ENCODE measurements at regions not wholly inside any gene's neighbourhood (a gene's known extent, or its start where the extent isn't known, plus 50 kb on each side); places are given as distances from the start of the nearest gene placed in this dataset.

- H3K9me3 Mint-ChIP-seq = no peaks in the 10 kb centered on the region
- no peak for DNase-seq
- no peak overlapping the region for H3K4me3 Mint-ChIP-seq
- no peaks in the 10 kb centered on the region for H3K27me3 Mint-ChIP-seq
- ChIA-PET CTCF (interaction anchor here (0.6 to 4.9 kb wide), 4 partner anchors 83 to 410 kb away, joined by 3 to 50 read pairs (median 16); no protein-coding TSS in a partner anchor), POLR2A (no interaction called here)
- H3K36me3 Mint-ChIP-seq (ENCODE audit: low read depth) = no peaks in the 10 kb centered on the region
- H3K27ac Mint-ChIP-seq = no peak overlapping the region
- no peaks in the 10 kb centered on the region for H3K4me1 Mint-ChIP-seq
Observed at GRCh38 chr1:201707656-201708055, 121.3 kb upstream of the IPO9 start.

DNA sequence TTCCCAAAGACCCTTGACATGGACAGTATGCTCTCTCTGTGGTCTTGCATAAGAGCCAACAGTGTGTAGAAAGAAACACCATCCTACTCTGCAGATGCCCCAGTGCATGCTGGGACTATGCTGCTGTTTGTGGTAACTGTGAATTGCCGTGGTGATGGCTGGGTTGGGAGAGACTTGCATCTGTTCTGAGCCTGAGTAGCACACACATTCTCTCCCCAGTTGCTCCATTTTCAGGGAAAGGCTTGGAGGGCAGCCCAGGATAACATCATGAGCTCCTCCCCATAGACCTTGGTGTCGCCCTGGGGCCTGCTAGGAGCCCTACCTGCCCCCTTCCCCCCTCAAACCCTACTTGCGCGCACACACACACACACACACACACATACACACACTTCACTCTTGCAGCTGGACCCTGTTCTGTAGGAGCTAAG lies 120.9 kb upstream of the IPO9 start:
- Mint-ChIP-seq H3K27ac (no peak overlapping the region), H3K9me3 (no peaks in the 10 kb centered on the region), H3K27me3 (no peaks in the 10 kb centered on the region), H3K4me1 (no peaks in the 10 kb centered on the region), H3K36me3 (ENCODE audit: low read depth) (no peaks in the 10 kb centered on the region), H3K4me3 (no peak overlapping the region)
- no peak for DNase-seq
- CTCF ChIA-PET = interaction anchor here (0.6 to 4.9 kb wide), 5 partner anchors 15 to 409 kb away, joined by 3 to 50 read pairs (median 11); no protein-coding TSS in a partner anchor
- POLR2A ChIA-PET = no interaction called here

DNA sequence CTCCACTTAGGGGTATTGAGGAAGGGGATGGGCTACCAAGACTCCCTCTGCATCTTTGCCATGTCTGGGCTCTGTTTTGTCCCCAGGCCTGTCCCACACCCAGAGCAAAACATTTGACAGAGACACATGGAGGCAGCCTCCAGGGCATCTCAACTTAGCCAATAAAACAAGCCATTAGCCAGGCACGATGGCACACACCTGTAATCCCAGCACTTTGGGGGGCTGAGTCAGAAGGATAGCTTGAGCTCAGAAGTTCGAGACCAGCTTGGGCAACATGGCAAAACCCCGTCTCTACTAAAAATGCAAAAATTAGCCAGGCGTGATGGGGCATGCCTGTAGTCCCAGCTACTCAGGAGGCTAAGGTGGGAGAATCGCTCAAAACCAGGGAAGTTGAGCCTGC lies 120.3 kb upstream of the IPO9 start:
- POLR2A ChIA-PET = no interaction called here
- H3K9me3 Mint-ChIP-seq = no peaks in the 10 kb centered on the region
- H3K36me3 Mint-ChIP-seq (ENCODE audit: low read depth) = no peaks in the 10 kb centered on the region
- H3K4me3 Mint-ChIP-seq = no peak overlapping the region
- H3K27me3 Mint-ChIP-seq = no peaks in the 10 kb centered on the region
- CTCF ChIA-PET = interaction anchor here (0.8 to 4.9 kb wide), 18 partner anchors 10 to 542 kb away, joined by 3 to 50 read pairs (median 5); no protein-coding TSS in a partner anchor
- no peak overlapping the region for H3K27ac Mint-ChIP-seq
- H3K4me1 Mint-ChIP-seq = peaks cover 2% of the 10 kb centered on the region
- DNase-seq = no peak

- Mint-ChIP-seq H3K27ac (no peak overlapping the region), H3K4me1 (peaks cover 2% of the 10 kb centered on the region), H3K4me3 (no peak overlapping the region), H3K9me3 (no peaks in the 10 kb centered on the region), H3K27me3 (no peaks in the 10 kb centered on the region), H3K36me3 (ENCODE audit: low read depth) (no peaks in the 10 kb centered on the region)
- CTCF ChIA-PET = interaction anchor here (0.7 to 4.9 kb wide), 23 partner anchors 9 to 543 kb away, joined by 3 to 50 read pairs (median 5); no protein-coding TSS in a partner anchor
- POLR2A ChIA-PET = no interaction called here
- peak; percentile 61 for DNase-seq
Observed at GRCh38 chr1:201709564-201710295, 119.2 kb upstream of the IPO9 start.

DNA sequence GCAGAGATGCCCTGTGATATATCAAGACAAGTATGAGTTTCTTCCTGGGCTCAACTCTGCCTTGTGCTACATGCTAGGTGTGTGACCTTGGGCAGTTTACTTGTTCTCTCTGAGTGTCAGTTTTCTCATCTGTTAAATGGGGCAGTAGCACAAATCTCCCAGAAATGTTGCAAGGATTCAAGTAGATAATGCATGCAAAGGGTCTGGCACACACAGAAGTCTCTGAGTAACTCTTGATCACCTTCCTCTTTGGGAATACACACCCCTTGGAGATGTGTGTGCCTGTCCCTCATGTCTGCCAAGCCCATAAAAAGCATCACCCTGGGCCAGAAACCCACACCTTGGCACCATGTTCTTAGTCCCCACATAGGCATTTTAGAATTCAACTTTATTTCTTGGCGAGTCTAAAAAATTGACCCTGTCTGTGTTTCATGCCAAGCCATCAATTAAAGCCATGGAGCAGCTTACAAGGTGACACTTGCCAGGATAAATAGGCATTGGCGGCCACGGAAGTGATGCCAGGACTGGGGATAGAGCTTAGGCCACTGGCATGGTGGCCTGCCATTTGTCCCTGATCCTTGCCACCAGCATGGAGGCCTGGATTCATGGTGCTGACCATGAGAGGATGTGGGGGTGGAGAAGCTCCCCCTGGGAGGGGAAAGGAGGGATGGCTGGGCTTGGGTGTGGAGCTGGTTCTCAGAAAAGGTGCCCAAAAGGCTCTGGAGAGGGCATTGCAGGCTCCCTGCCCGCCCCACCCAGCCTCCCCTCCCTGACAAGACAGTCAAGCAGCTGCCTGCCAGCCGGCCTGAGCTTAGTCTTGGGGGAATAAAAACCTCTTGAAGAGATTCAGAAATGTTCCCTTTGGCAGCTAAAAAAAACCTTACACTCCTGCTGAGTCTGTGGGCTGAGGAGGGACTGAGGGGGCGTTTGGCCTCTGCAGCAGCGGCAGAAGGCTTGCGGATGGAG lies 118.0 kb upstream of the IPO9 start:
- Mint-ChIP-seq H3K4me3 (no peak overlapping the region), H3K9me3 (no peaks in the 10 kb centered on the region), H3K27ac (no peak overlapping the region), H3K4me1 (peaks cover 2% of the 10 kb centered on the region), H3K27me3 (no peaks in the 10 kb centered on the region), H3K36me3 (ENCODE audit: low read depth) (no peaks in the 10 kb centered on the region)
- ChIA-PET CTCF (interaction anchor here (1.3 to 4.9 kb wide), 4 partner anchors 77 to 151 kb away, joined by 6 to 50 read pairs (median 19); no protein-coding TSS in a partner anchor), POLR2A (no interaction called here)
- no peak for DNase-seq

- ChIA-PET POLR2A (no interaction called here), CTCF (interaction anchor here (2.0 to 4.9 kb wide), 3 partner anchors 79 to 152 kb away, joined by 6 to 30 read pairs (median 8); no protein-coding TSS in a partner anchor)
- no peak for DNase-seq
- Mint-ChIP-seq H3K9me3 (no peaks in the 10 kb centered on the region), H3K36me3 (ENCODE audit: low read depth) (no peaks in the 10 kb centered on the region), H3K27ac (no peak overlapping the region), H3K4me1 (peaks cover 2% of the 10 kb centered on the region), H3K27me3 (no peaks in the 10 kb centered on the region), H3K4me3 (no peak overlapping the region)
Observed at GRCh38 chr1:201711811-201712210, 117.1 kb upstream of the IPO9 start.

DNA sequence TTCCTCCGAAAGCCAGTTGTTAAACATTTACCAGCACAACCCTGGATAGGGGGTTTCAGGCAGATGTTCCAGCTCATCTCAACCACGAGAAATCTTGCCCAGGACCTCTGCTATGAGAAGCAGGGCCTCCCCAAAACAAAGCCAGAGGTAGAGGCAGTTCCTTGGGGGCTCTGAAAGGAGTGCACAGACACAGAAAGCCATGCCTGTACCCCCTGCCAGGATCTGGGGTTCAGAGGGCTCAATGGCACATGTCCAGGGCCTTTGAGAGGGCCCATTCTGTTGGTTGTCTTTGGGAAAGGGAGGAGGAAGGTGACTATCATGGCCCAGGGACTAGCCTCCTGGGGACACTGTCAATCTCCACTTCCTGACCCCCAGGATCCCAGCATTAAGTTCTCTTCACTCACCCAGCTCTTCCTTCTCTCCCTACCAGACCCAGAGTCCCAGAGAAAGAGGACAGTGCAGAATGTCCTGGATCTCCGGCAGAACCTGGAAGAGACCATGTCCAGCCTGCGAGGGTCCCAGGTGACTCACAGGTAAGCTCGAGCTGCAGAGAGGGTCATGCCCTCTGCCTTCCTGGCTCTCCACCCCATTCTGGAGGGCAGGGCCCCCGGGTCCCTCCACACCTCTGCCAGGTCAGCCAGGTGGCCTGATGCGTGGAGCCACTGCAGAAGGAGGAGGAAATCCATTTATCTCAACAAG lies 116.4 kb upstream of the IPO9 start:
- POLR2A ChIA-PET = no interaction called here
- Mint-ChIP-seq H3K9me3 (no peaks in the 10 kb centered on the region), H3K27me3 (no peaks in the 10 kb centered on the region), H3K4me1 (peaks cover 2% of the 10 kb centered on the region), H3K36me3 (ENCODE audit: low read depth) (no peaks in the 10 kb centered on the region), H3K27ac (no peak overlapping the region), H3K4me3 (no peak overlapping the region)
- CTCF ChIA-PET = interaction anchor here (0.6 to 2.2 kb wide), 6 partner anchors 9 to 297 kb away, joined by 3 to 8 read pairs (median 6); no protein-coding TSS in a partner anchor
- no peak for DNase-seq

DNA sequence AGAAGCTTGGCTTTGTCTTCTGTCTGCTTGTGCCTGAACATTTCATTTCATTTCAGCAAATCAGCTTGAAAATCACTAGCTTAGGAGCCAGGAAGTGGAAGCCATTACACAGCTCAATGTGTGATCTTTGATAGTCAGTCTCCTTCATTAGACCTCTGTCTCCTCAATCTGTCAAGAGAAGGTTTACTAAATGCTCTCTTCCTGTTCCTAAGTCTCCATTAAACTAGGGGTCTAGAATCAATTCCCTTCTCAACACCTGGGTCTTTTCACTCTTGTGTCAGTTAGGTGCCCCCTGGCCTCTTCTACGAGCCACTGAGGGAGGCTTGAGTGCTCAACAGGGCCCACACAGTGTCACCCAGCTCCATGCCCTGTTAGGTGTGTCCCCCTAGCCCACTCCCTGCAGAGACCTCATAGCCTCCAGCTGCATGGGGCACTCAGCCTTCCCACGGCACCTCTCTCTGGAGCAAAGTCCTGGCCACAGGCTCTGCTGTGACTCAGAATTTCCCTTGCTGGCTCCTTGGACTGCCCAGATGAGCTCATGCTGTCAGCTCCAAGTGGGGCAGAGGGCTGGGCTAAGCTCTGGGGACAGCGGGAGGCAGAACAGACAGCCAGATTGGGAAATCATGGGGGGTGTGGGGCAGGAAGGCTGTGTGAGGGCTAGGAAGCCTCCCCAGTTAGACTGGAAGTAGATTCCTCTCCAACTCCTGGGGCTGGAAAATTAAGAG lies 115.7 kb upstream of the IPO9 start:
- Mint-ChIP-seq H3K9me3 (no peaks in the 10 kb centered on the region), H3K4me1 (peaks cover 2% of the 10 kb centered on the region), H3K4me3 (no peak overlapping the region), H3K27me3 (no peaks in the 10 kb centered on the region), H3K27ac (no peak overlapping the region), H3K36me3 (ENCODE audit: low read depth) (no peaks in the 10 kb centered on the region)
- DNase-seq = no peak
- POLR2A ChIA-PET = no interaction called here
- CTCF ChIA-PET = interaction anchor here (0.6 to 2.0 kb wide), 5 partner anchors 10 to 298 kb away, joined by 3 to 6 read pairs (median 6); no protein-coding TSS in a partner anchor

GRCh38 chr1:201714542-201715329 lies 114.2 kb upstream of the IPO9 start:
- no peaks in the 10 kb centered on the region for H3K9me3 Mint-ChIP-seq
- H3K4me3 Mint-ChIP-seq = no peak overlapping the region
- H3K27me3 Mint-ChIP-seq = no peaks in the 10 kb centered on the region
- ChIA-PET POLR2A (no interaction called here), CTCF (interaction anchor here (0.7 kb wide), 1 partner anchor 127 kb away, joined by 3 read pairs; no protein-coding TSS in a partner anchor)
- H3K4me1 Mint-ChIP-seq = peaks cover 5% of the 10 kb centered on the region
- H3K36me3 Mint-ChIP-seq (ENCODE audit: low read depth) = no peaks in the 10 kb centered on the region
- no peak overlapping the region for H3K27ac Mint-ChIP-seq
- no peak for DNase-seq

GRCh38 chr1:201715351-201715750 lies 113.6 kb upstream of the IPO9 start:
- DNase-seq = no peak
- CTCF ChIA-PET = no interaction called here

GRCh38 chr1:201715801-201716741 lies 112.9 kb upstream of the IPO9 start:
- peaks cover 5% of the 10 kb centered on the region for H3K4me1 Mint-ChIP-seq
- H3K36me3 Mint-ChIP-seq (ENCODE audit: low read depth) = no peaks in the 10 kb centered on the region
- ChIA-PET POLR2A (no interaction called here), CTCF (no interaction called here)
- no peak overlapping the region for H3K27ac Mint-ChIP-seq
- H3K27me3 Mint-ChIP-seq = no peaks in the 10 kb centered on the region
- no peak for DNase-seq
- no peaks in the 10 kb centered on the region for H3K9me3 Mint-ChIP-seq
- H3K4me3 Mint-ChIP-seq = no peak overlapping the region

More at GRCh38 chr1:201715351-201715750, 113.6 kb upstream of the IPO9 start:
- Mint-ChIP-seq H3K27me3 (no peaks in the 10 kb centered on the region), H3K4me3 (no peak overlapping the region), H3K36me3 (ENCODE audit: low read depth) (no peaks in the 10 kb centered on the region), H3K9me3 (no peaks in the 10 kb centered on the region), H3K27ac (no peak overlapping the region), H3K4me1 (peaks cover 5% of the 10 kb centered on the region)
- POLR2A ChIA-PET = no interaction called here
